ENCODE measurements at regions not wholly inside any gene's neighbourhood (a gene's known extent, or its start where the extent isn't known, plus 50 kb on each side); places are given as distances from the start of the nearest gene placed in this dataset.

DNA sequence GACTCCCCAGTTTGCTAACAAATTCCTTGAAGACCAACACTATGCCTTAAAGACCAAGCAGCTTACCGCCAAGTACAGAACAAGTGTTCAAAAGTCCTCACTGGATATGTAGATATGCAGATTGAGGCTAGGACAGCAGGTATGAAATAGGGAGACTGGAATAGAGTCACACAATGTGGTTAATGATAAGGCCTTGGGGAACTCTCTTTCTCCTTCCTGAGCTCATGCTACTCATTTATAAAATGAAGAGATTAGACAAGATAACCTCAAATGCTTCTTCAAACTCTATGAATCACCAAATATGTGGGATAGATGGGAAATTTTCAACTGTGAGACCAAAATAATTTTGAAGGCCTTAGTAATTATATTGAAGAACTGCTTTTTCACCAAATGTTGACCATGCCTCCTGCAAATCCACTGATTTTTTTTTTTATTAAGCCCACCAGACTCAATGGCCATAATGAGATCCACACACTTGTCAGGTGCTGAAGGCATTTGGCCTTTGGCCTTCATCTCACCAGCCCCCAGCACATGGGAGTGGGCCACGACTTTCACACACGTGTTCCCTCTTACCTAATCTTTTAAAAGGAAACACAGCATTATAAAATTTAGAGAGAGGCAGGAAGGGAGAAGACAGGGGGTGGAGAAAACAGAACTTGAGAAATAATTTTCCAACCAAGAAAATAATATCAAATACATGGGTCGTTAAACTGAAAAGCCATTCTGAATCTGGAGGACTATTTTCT is 181.5 kb downstream of the EN1 start:
- DNase-seq (ENCODE audit: low read depth in 2 of 2), result no peak

DNA sequence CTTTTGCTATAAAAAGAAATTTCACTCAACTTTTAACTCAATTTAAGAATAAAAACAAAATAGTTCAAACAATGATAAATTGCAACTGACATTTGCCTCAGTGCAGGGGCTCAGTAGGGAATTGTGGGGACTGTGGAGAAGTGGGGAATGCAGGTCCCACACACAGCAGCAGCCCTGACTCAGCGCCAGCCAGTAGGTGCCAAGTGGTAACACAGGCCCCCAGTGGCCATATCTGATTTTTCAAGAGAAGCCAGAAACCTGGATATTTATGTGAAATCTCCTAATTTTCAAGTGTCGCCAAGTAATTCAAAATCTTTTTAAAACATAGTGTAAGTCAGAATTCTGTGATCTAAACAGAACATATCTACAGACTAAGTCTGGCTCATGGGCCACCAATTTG is 186.3 kb downstream of the EN1 start:
- DNase-seq (ENCODE audit: low read depth in 2 of 2), result no peak

DNA sequence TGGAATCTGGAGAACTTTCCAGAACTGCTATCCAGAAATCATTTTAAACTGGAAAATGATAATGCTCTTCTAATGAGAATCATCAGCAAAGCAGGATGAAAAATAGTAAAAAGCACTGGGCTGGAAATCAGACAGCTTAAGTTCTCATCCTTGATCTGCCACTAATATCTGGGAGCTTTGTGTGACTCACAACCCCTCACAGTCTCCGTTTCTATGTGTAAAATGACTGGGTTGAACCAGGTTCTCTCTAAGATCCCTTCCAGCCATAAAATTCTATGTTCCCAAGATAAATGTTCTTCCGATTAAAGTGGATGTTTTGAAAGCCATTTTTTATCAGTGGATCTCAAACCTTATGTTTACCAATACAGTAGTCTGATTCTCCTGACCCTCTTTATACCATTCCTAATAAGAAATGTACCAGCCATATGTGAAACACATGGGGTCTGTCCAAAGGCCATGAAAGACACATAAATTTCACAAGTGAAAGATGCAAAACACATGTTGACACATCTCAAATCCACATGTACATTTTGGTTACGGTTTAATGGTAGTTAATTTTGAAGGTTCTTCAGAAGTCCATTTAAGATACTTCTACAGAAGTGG is 188.8 kb downstream of the EN1 start:
- DNase-seq (ENCODE audit: low read depth in 2 of 2), result no peak

DNA sequence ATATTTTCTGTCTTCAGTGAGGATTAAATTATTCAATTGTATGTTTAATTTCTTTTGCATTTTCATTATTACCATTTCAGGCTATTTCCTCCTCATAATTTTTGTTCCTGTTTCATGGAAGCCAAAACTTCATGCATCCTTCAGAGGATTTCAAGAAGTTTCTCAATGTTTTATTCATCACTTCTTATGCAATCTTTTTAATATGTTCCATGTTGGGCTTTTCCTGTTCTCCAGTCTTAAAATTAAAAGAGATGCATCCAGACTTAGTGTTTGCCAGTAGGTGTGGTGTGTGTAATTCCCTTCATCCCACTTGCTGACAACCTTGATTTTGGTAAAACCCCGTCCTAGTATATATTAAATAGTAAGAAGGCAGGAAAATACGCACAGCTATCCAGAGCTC is 190.0 kb downstream of the EN1 start:
- no peak for DNase-seq (ENCODE audit: low read depth in 2 of 2)

DNA sequence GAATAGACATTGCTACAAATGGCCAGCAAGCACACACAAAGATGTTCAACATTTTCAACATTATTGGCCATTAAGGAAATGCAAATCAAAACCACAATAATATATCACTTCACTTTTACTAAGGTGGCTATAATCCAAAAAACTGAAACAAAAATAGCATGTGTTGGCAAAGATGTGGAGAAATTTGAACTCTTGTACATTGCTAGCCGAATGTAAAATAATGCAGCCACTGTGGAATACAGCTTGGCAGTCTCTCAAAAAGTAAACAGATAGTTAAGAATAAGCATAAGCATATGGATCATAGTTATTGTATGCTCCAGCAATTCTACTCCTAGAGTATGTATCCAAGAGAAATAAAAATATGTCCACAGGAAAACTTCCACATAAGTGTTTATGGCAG is 192.5 kb downstream of the EN1 start:
- DNase-seq (ENCODE audit: low read depth in 2 of 2), result no peak

DNA sequence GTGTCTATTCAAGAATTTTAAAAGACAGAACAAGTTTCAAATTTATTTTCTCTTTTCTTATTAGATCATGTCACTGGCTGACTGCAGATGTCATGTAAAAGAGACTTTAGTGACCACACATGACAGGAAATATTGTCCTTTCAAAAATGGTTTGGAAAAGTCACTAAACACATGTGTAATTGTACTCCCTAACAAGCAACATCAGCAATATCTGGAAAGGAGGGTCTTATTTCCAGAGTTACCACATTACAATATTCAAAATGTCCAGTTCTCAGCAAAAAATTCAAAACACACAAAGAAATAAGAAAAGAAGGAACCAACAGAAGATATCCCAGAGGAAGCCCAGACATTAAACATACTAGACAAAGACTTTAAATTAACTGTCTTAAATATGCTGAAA is 197.1 kb downstream of the EN1 start:
- DNase-seq (ENCODE audit: low read depth in 2 of 2), result no peak

DNA sequence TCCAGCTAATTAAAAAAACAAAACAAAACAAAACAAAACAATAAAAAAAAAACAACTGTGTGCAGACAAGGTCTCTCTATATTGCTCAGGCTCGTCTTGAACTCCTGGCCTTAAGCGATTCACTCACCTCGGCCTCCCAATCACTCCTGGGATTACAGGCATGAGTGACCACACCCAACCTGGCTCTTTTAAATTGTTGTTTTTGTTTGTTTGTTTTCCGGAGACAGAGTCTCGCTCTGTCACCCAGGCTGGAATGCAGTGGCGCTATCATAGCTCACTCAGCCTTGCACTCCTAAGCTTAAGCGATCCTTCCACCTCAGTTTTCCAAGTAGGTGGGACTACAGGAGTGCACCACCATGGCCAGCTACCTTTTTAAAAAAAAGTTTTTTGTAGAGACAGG is 201.6 kb downstream of the EN1 start:
- DNase-seq (ENCODE audit: low read depth in 2 of 2), result no peak

DNA sequence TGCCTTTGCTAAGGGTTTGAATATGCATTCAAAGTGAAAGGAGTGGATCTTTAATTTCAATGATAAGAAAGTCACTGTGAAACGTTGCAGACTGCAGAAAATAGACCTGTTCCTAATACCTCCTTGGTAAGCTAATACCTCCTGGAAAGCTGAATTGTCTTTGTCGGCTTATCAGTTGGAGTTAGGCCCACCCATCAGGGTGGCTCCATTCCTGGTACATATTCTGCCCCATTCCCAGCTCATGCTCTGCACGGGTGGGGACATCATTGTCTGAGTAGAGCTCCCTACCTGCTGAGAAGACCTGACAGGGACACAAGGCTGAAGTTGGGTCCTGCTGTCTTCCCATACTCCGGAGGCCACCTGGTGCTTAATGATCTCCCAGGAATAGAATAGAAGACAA is 203.3 kb downstream of the EN1 start:
- DNase-seq (ENCODE audit: low read depth in 2 of 2), result no peak

DNA sequence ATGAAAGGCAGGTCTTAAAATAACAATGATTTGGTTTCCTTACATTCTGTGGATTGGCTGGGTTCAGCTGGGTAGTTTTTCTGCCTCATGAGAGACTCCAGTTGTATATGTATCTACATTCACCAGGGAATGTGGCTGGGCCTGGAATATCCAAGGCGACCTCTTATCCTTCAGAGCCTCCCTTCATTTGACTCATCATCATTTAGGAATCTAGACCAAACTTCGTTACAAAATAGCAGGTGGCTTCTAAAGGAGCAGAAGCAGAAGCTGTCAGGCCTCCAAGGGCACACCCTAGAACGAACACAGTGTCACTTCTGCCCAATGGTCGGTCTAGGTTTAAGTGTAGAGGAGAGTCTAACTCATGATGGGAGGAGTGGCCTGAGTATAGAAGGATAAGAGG is 204.2 kb downstream of the EN1 start:
- no peak for DNase-seq (ENCODE audit: low read depth in 2 of 2)

DNA sequence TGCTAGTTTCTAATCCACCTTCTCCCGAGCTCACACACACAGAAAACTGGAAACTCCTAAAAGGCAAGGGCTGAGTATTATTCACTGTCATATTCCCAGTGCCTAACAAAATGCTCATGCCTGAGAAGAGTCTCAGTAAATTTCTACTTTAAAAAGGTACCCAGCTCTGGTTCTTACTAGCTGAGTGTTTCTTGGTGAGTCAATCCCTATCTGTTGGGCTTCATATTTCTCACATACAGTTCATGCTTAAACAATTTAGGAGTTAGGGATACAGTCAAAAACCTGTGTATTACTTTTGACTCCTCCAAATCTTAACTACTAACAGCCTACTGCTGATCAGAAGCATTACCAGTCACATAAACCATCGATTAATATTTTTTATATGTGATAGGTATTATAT is 204.9 kb downstream of the EN1 start:
- no peak for DNase-seq (ENCODE audit: low read depth in 2 of 2)

DNA sequence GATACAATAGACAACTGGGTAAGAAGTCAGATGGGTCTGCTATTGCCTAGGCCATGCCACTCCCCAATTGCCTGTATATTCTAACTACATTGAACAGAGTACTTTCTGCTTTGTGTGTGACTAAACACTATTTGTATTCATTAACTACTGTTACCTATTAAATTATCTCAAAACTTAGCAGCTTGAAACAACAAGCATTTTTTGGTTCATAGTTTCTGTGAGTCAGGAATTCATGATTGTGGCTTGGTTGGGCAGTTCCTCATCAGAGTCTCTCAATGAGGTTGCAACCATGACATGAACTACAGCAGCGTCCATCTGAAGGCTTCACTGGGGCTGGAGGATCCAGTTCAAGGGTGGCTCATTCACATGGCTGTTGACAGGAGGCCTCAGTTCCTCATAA is 205.7 kb downstream of the EN1 start:
- no peak for DNase-seq (ENCODE audit: low read depth in 2 of 2)

DNA sequence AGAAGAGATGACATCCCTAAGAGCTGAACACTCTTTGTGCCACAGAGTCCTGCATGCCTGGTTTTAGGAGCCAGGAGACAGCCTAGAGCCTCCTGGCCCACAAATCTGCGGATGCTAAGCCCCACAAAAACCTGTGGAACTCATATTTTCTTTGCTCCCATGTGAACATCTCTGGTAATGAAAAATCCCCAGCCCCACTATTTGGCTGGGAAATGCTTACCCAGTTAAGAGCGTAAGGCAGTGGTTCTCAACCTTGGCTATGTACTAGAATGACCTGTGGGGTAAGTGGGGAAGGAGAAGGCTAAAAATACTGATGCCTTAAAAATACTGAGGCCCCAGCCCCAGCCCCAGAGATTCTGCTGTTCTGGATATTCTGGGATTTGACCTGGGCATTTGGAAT is 208.1 kb downstream of the EN1 start:
- DNase-seq (ENCODE audit: low read depth in 2 of 2), result no peak

DNA sequence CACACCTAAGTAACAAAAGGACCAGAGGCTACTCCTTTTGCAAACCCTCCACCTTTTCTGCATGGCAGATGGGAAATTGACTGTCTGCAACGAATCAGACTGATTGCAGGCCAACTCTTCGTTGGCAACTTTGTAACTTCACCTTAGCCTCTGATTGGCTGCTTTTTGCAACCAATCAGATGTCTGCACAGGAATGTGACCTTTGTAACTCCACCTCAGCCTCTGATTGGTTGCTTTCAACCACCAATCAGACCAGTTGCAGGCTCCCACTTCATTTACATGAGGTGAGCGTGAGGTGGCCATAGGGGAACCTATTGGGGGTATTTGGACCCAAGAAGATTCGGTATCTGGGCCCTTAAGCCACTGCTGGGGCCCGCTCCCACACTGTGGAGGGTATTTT is 209.0 kb downstream of the EN1 start:
- no peak for DNase-seq (ENCODE audit: low read depth in 2 of 2)

DNA sequence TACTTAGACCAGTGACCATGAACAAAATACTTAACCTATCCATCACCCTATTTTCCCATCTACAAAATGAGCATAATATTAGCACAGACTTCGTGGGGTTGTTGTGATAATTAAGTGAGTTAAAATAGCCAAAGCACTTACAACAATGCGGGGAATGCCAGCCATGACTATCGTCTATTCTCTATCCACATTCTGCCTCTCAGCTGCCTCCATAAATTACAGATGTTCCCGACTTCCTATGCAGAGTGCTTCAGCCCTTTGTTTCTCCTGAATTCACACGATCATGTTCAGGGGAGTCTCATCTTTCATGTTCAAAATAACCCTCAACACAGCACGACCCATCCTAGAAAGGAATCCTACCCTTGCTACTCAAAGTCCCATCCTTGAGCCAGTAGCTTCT is 211.6 kb downstream of the EN1 start:
- no peak for DNase-seq (ENCODE audit: low read depth in 2 of 2)

DNA sequence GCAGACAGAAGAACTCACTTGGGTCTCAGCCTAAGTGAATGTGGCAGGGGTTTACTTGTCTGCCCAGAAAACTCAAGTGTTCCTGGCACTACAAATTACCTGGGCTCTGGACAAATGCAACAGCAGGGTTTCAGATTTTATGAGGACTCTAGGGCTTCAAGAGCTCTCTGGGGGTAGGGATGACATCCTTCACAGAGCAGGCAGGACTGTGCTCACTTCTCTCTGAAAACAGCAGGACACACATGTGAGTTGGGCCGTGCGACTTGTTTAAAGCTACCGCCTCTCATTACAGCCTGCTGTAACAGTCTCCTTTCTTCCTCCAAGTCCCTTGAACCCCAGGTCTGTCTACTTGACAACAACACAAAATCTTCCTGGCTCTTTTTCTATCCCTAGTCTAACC is 212.6 kb downstream of the EN1 start:
- no peak for DNase-seq (ENCODE audit: low read depth in 2 of 2)

DNA sequence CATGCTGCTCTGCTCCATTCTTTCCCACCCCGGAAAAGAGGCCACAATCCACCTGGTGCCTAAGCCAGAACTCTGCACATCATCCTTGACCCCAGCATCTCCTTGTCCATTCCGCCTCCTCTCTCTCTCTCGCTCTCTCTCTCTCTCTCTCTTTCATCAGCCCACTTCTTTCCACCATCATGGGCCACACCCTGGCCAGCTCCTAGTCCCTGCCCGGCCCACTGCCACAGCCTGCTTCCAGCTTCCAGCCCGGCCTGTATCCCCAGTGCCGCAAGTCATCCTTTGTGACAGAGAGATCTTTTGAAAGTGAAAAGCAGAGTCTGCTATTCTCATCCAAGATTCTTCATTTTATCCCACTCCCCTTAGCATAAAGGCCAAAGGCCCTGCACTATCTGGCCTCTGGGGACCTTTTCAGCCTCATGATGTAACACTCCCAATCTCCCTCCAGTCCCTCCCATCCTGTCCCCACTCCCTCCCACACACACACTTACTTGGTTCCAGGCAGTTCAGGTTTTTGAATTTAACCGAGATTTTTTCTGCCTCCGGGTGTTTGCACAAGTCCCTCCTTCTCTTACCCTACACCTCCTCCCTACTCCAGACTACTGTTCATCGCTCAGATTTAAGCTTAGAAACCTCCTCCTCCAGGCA is 214.0 kb downstream of the EN1 start:
- DNase-seq (ENCODE audit: low read depth in 2 of 2), result no peak

DNA sequence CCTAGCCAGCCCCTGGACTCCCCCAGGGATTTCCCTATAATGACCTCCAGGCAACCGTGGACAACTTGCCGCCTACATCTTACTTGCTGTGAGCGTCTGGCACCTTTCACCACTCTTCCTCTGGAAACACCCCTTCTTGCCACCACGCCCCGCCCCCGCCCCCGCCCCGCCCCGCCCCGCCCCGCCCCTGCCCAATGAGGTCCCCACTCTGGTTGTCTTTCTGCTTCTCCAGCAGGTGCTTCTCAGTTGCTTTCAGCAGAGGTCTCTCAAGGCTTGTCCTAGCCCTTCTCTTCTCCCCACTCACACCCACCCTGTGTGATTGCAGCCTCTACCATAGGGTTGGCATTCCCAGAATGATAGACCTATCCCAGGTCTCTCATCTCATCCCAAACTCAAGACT is 214.5 kb downstream of the EN1 start:
- DNase-seq (ENCODE audit: low read depth in 2 of 2), result no peak

DNA sequence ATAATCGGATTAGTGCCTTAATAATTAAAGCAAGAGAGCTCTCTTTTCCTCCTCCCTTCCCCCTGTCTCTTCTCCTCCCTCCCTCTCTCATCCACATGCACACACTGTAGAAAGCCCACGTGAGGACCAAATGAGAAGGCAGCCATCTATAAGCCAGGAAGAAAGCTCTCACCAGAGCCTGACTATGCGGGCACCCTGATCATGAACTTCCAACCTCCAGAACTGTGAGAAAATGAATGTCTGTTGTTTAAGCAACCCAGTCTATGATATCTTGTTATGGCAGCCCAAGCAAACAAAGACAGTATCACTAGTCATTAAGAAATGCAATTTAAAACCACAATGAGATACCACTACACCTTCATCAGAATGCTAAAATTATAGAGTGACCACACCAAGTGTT is 220.3 kb downstream of the EN1 start:
- DNase-seq (ENCODE audit: low read depth in 2 of 2), result no peak

DNA sequence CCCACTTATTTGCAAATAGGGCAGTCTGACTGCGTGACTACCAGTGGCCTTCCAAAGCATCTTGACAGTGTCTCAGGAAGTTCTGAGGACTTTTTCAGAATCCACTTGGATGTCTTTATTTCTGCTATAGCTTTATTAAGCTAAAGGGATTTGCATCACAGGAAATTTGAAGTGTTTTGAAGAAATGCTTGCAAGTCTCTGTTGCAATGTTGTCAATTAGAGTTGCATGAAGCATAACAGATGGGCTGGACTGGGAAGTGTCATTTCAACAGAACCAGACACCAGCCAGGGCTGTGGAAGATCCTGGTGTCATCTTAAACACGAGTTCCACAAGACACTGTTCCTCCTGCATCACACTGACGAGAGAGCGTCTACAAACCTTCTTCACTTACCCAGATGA is 224.5 kb downstream of the EN1 start:
- no peak for DNase-seq (ENCODE audit: low read depth in 2 of 2)

DNA sequence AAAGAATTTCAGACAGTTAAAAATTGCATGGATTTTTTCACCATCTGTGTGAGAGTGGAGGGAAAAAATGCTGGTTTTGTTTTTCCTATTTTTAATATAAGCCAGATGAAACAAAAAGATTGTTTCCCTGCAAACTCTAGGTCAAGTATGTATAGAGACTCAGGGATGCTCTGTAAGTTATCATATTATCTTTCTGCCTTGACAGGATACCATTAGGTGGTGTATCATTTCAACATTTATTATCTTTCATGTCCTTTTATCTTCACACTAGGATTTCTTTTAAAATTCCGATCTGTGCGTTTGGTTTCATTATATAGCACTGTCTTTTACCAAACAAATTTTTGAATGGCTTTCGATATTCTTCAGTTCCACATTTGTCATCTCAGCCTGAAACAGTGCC is 225.3 kb downstream of the EN1 start:
- no peak for DNase-seq (ENCODE audit: low read depth in 2 of 2)

DNA sequence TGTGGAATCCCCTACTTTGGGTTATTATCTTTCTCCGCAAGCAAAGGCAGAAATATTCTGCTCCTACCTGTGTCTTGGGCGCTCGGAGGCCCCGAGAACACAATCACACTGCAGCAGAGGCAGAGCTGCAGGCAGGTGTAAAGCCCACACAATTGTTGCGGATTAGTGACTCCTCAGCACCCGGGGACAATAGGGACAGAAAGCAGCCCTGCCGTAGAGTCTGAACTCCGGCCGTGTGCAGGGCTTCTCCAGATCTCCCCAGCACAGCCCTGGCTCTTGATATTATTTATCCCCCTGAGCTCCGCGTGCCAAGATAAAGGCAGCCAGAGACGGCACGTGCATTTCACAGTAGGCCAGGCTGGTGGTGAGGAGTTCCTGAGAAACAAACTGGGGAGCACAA is 229.2 kb downstream of the EN1 start:
- DNase-seq (ENCODE audit: low read depth in 2 of 2), result no peak

DNA sequence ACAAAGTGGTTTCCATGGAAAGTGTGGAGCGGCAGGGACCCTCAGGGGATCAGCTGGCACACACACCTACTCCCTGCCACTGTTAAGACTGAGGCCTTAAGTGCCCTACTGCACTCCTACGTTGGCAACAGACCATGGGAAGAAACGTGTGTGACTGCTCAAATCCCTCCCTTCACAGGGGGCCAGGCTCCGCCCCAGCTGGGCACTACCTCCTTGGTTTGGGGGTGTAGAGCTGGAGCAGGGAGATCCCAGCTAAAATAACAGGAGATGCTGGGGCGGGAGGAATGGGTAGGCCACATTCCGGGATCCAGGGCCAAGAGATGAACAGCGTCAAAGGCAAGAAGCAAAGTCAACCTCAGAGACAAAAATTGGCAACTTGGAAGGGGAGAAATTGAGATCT is 231.0 kb downstream of the EN1 start:
- no peak for DNase-seq (ENCODE audit: low read depth in 2 of 2)

DNA sequence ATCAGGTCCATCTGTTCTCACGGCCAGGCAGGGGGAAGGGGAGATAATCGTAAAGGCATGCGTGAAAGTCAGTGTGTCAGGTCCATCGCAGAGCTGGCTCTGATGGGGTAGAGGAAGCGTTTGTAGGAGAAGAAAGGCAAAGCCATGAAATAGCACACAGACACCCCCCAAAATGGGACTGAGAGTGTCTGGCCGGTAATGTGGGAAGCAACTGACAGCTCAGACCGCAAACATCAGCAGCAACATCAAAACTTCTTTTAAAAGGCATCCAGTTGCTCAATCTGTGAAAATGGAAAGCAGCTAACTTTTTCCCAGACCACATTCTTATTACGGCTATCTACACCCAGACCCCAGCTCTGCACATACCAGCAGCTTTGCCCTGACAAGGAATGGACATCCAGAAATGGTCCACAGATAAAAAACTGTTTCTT is 232.6 kb downstream of the EN1 start:
- DNase-seq (ENCODE audit: low read depth in 2 of 2), result no peak

DNA sequence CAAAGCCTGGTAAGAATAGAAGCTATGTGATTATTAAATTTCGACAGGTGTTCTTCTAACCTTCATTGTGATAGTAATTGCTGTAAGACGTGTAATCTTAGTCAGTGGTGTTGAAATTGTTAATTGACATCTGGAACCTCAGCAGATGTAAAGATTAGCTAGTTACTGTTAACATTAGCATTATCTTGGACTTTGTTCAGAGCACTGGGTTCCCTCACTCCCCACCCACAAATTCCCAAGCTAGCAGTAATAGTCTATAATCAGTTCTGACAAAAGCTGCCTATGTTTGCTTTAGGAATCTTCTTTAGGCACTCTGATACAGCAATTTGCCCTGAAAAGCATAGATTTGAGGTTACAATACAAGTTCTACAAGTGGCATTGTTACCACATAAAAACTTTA is 233.7 kb downstream of the EN1 start:
- DNase-seq (ENCODE audit: low read depth in 2 of 2), result no peak
